Prostate gland (tissue), 2 donors: ENCODE measurements at regions not wholly inside any gene's neighbourhood (a gene's known extent, or its start where the extent isn't known, plus 50 kb on each side); places are given as distances from the start of the nearest gene placed in this dataset.

ENCODE experiments used
- DNase-seq: peaks from one replicate; pipeline ENCODE4 v3.0.0-alpha.2; 2019; ENCODE audit warnings: low spot score
- H3K27ac ChIP-seq, 2 donors: fragments of 200-600 bp; sonication (generic); 2 replicates each; pipeline ENCODE4 v1.5.1; 2017 to 2019
- H3K27me3 ChIP-seq: fragments of 200-600 bp; sonication (generic); replicated peaks from 2 replicates; pipeline ENCODE4 v1.5.1; 2019; ENCODE audit not compliant: insufficient read depth
- H3K36me3 ChIP-seq, 2 donors: fragments of 200-600 bp; sonication (generic); 1 replicate in 1 of 2; 2 replicates in 1 of 2; pipeline versions ENCODE4 v1.5.1 to v1.8.1; 2017 to 2019
- H3K4me1 ChIP-seq: fragments of 200-600 bp; sonication (generic); replicated peaks from 2 replicates; pipeline ENCODE4 v1.5.1; 2019
- H3K4me3 ChIP-seq, 2 donors: fragments of 200-600 bp; sonication (generic); 2 replicates each; pipeline ENCODE4 v1.5.1; 2017 to 2019
- H3K9me3 ChIP-seq: fragments of 200-600 bp; sonication (generic); 2 replicates; pipeline ENCODE4 v1.5.1; 2017
- CTCF ChIP-seq, 4 experiments: fragments of 200-600 bp in 2 of 4; fragments of 450-650 bp in 2 of 4; sonication (generic) in 2 of 4; IDR thresholded peaks; 1 replicate in 3 of 4; 2 replicates in 1 of 4; pipeline ENCODE4 v1.5.1; 2016 to 2019; ENCODE audit warnings: antibody characterized with exemption in 4 of 4, mild to moderate bottlenecking in 2 of 4, moderate library complexity in 2 of 4
- POLR2A ChIP-seq: fragments of 450-650 bp; IDR thresholded peaks from one replicate; pipeline ENCODE4 v1.6.1; 2016; ENCODE audit warnings: antibody characterized with exemption, mild to moderate bottlenecking
- POLR2AphosphoS5 ChIP-seq: sonication (generic); formaldehyde crosslinking; IDR thresholded peaks from one replicate; pipeline ENCODE4 v1.6.1; 2017; ENCODE audit warnings: antibody characterized with exemption
- WGBS: methylation state at CpG from one replicate; pipeline ENCODE4 v1.1.5; 2018; 5-methylcytosine and 5-hydroxymethylcytosine counted together
- intact Hi-C: fragments of 100-400 bp; cut with DNase I; formaldehyde crosslinking; loops from one replicate; pipeline ENCODE4 v1.14.2; 2022

GRCh38 chr11:45489281-45489905 lies 176.0 kb downstream of the CHST1 start:
- DNase-seq, result no peak
- Histone ChIP-seq H3K27me3 (no peaks in the 10 kb centered on the region), H3K27ac (no peak overlapping the region), H3K4me1 (no peaks in the 10 kb centered on the region), H3K36me3 (no peaks in the 10 kb centered on the region), H3K9me3 (no peaks in the 10 kb centered on the region), H3K4me3 (no peak overlapping the region)
- WGBS, result 27% methylated on average over 7 of the region's 7 CpGs
- no peak for TF ChIP-seq CTCF (IDR thresholded peaks at IDR 0.05)
- TF ChIP-seq POLR2A, result no peak
- TF ChIP-seq POLR2AphosphoS5, result no peak
- intact Hi-C loops, result no loop called here

GRCh38 chr11:45486461-45486860 lies 179.0 kb downstream of the CHST1 start:
- Histone ChIP-seq H3K4me1 (no peaks in the 10 kb centered on the region), H3K9me3 (no peaks in the 10 kb centered on the region), H3K36me3 (no peaks in the 10 kb centered on the region), H3K27ac (no peak overlapping the region), H3K27me3 (no peaks in the 10 kb centered on the region), H3K4me3 (no peak overlapping the region)
- DNase-seq, result no peak
- intact Hi-C loops, result no loop called here
- WGBS, result 93% methylated on average over 6 of the region's 6 CpGs
- TF ChIP-seq CTCF (IDR thresholded peaks at IDR 0.05) (no peak), POLR2AphosphoS5 (no peak), POLR2A (no peak)

GRCh38 chr11:45485070-45485707 lies 180.2 kb downstream of the CHST1 start:
- no peaks in the 10 kb centered on the region for H3K9me3 ChIP-seq
- H3K4me1 ChIP-seq, result no peaks in the 10 kb centered on the region
- no peak overlapping the region for H3K4me3 ChIP-seq
- WGBS, result 82% methylated on average over 8 of the region's 8 CpGs
- H3K36me3 ChIP-seq, result no peaks in the 10 kb centered on the region
- no peak for DNase-seq
- TF ChIP-seq POLR2A (no peak), POLR2AphosphoS5 (no peak), CTCF (IDR thresholded peaks at IDR 0.05) (no peak)
- peaks cover 3% of the 10 kb centered on the region for H3K27me3 ChIP-seq
- intact Hi-C loops, result no loop called here
- H3K27ac ChIP-seq, result no peak overlapping the region

- WGBS, result 28% methylated on average over 11 of the region's 11 CpGs
- H3K36me3 ChIP-seq, result no peaks in the 10 kb centered on the region
These were observed 181.0 kb downstream of the CHST1 start for GRCh38 chr11:45484326-45484883.

More at GRCh38 chr11:45484326-45484883, 181.0 kb downstream of the CHST1 start:
- Histone ChIP-seq H3K4me1 (no peaks in the 10 kb centered on the region), H3K4me3 (no peak overlapping the region), H3K27me3 (peaks cover 3% of the 10 kb centered on the region), H3K9me3 (no peaks in the 10 kb centered on the region), H3K27ac (no peak overlapping the region)
- TF ChIP-seq CTCF (IDR thresholded peaks at IDR 0.05), result no peak
- no peak for TF ChIP-seq POLR2AphosphoS5
- no peak for TF ChIP-seq POLR2A
- DNase-seq, result no peak
- intact Hi-C loops, result no loop called here
